ENCODE measurements at regions not wholly inside any gene's neighbourhood (a gene's known extent, or its start where the extent isn't known, plus 50 kb on each side); places are given as distances from the start of the nearest gene placed in this dataset.

GRCh38 chr6:16882230-16882629 is 121.0 kb upstream of the ATXN1 start:
- TF ChIP-seq CTCF (IDR thresholded peaks at IDR 0.05) (no peak), POLR2A (IDR thresholded peaks at IDR 0.05; ENCODE audit: low read depth) (no peak), POLR2AphosphoS5 (IDR thresholded peaks at IDR 0.05) (no peak)

Data from esophagus muscularis mucosa (tissue), 3 donors.